NCI-H1092 (cell line): ENCODE measurements at regions not wholly inside any gene's neighbourhood (a gene's known extent, or its start where the extent isn't known, plus 50 kb on each side); places are given as distances from the start of the nearest gene placed in this dataset.

Experiments
- DNase-seq: peaks from one replicate; lab custom pipeline; 2025; lab: John Stamatoyannopoulos, UW

DNA sequence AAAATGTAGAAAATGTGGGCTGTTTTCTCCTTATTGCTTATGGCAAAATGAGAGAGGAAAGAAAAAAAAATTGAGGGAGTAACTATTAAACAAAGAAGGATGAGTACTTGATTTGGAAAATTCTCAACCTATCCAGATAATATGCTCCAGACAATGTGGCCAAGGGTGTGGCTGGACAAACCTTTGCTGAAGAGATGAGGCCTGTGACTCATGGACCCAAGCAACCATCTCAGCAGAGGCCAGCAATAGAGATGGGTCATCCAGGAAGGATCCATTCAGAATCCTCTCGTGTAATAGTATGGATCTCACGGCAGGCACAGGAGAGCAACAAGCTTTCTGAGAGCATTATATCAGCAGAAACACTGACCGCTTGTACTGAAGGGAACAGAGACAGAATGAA lies 120.3 kb upstream of the CELF2 start:
- DNase-seq: no peak

DNA sequence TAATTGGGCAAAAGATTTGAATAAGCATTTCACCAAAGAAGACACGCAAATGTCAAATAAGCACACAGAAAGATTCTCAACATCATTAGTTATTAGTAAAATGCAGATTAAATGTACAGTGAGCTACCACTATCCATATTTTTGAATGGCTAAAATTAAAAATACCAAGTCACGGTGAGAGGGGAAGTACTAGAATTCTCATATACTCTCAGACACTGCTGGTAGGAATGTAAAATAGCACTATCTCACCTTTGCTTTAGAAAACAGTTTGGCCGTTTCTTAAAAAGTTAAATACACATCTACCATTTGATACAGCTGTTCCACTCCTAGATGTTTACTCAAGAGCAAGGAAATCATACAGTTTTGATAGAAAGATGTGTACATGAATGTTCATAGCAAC lies 115.8 kb upstream of the CELF2 start:
- no peak for DNase-seq

DNA sequence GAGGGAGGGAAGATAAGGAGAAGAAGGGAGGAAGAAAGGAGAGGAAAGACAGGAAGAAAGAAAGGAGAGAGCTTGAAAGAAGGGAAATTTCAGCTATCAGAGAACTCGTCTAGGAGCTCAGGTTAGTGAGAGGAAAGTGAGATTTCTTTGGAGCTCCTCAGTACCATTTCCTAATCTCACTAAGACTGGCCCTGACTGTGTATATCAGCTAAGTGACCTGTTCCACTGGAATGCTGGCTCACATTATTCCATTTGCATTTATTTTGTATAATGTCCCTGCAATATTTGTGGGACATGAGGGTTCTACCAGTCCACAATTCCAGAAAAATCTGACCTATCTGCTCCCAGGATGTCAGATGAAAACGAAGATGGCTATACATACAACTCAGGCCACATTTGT lies 114.7 kb upstream of the CELF2 start:
- DNase-seq: no peak

DNA sequence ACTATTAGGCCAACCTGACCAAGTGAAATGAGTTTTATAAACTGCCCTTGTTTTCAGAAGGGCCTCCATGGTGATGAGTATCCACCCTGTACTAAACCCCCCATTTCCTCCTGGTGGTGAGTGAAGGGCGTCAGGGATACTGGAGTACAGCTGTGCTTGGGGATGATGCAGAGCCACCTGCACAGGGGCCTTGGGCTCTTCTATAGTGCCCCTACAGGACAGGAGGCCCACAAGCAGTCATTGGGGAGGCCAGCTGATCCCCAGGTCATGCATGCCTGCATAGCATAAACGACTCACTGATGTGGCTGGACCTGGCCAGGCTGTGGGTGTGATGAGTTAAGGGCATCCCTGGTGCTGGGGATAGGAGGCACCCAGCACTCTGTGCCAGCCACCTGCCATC lies 114.1 kb upstream of the CELF2 start:
- no peak for DNase-seq

DNA sequence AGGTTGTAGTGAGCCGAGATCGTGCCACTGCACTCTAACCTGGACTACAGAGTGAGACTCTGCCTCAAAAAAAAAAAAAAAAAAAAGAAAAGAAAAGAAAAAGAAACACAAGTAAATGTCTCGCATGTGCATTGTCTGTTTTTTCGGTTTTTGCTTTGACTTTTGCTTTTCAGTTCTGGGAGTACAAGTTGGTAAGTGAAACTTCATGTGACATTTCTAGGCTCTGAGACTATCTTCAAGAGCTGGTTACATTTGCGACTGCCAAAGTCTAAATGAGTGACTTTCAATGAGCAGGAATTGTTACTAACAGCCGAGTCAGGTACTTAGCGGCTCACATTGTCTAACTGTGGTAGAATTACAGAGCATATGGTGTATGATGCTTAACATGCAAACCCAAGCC lies 107.0 kb upstream of the CELF2 start:
- DNase-seq: no peak

DNA sequence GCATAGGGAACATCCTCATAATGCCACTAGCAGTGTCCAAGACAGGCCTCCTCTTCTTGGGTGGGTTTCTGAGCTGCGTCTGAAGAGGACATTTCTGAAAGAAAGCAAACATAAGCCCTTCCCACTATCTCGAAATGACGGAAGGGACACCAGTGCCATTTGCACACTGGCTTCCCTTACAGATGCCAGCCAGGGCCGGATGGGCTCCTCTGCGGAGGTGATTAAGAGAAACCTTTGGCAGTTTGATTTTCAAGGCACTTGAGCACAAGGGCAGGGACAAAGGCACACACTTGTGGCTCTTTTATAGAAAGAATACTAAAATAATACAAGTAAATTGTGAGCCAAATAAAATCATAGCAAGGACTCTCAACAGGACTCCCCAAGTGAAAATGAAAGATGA lies 106.6 kb upstream of the CELF2 start:
- DNase-seq: no peak

DNA sequence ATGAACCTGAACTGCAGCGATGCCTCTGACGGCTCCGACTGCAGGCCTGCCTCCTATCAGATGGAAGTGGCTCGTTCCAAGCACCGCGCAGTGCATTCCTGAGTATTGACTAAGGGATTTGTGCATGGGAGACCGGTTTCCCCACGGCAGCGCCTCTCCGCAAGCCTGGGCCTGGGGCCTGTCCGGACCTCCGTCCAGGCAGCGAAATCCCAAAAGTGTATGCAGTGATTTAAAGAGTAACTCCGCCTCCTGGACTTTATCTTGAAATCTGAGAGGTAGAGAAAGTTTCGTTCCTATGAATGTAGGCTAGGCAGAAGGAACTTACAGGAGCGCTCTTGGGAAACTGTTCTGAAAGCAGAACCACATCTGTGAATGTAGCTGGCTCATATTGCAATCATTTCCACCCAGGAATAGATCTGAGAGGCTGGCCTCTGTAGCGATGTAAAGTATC lies 106.2 kb upstream of the CELF2 start:
- DNase-seq: no peak

DNA sequence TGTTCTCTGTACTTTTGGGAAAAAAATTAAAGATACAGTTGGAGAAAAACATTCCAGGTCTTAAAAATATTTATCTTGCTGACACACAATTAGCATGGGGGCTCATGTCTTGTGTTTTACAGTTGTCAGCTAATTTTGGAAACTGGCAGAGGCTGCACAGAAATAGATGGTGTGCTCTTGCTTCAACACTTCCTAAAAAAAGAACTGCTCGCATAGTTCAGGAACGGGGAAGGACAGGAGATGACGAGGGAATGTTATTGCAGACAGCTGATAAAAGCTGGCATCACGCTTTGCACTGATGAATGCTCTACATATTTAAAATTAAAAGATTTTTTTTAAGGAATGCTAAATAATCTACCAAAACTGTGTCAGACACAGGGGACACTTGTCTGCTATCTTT lies 103.5 kb upstream of the CELF2 start:
- no peak for DNase-seq

DNA sequence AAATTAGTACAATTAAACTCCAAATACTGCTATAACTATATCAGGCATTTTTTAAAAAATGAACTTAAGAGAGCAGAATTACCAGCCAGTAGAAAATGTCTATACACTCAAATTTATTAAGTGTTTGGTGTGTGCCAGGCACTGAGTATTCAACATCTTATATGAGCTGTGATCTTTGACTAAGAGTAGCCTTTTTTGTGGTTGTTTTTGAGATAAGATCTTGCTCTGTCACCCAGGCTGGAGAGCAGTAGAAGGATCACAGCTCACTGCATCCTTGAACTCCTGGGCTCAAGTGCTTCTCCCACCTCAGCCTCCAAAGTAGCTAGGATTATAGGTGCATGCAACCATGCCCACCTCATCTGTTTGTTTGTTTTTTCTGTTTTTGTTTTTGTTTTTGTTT lies 102.5 kb upstream of the CELF2 start:
- DNase-seq: no peak

DNA sequence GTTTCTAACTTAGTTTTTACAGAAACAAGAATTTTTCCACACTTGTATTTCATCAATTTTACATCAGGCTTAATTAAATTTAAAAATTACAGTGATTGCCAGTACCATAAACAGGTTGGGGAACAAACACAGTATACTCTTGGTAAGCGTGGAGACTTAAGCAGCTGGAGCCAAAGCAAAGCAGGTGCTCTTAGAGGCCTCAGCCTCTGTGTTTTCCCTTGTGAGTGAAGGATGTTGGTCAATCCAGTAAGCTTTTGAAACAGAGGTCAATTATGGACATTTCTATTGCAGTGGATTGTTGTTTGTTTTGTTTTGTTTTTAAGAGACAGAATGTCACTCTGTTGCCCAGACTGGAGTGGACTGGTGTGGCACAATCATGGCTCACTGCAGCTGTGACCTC lies 100.6 kb upstream of the CELF2 start:
- DNase-seq: no peak

DNA sequence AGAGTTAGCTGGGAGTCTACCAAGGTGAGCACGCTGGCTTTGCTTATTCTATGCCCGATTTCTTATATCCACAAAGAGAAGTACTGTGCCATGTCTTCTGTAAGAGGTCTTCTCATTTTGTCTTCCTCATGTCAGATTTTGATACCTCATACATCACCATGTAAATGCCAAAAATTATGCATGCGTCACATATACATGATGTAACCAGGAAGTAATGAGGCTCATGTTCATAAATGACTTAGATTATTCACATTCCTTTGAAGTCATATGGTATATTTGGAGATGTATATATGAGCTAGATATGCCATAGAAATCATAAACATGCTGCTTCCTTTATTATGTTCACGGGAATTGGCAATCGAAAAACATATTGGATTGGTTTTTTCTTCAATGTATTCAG lies 97.7 kb upstream of the CELF2 start:
- DNase-seq: no peak

DNA sequence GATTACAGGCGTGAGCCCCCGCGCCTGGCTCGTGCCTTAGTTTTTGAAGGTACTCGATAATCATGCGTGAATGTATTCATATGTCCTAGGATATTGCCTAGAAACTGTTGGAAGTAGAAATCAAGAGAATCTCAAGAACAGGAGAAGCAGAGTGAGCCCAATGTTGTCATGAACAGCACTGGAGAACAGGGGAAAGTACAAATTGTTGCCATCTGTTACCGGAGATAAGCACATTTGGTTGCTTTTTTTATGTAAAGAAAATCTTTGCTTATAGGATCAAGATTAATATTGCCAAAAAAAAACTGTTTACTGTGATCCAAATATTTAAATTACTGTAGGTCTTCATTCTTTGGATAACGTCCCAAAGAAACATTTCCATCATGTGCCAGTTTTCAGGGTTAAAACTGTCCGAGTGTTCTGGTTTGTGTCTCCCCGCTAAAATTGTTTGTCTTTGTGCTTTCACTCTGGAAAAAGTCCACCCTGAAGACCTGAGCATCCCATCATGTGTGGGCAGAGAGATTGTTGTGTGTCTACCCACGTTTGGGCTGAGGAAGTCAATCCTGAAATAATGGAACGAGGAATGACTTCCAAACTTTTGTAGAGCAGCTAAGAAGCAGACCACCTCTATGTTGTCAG lies 95.7 kb upstream of the CELF2 start:
- DNase-seq: no peak

DNA sequence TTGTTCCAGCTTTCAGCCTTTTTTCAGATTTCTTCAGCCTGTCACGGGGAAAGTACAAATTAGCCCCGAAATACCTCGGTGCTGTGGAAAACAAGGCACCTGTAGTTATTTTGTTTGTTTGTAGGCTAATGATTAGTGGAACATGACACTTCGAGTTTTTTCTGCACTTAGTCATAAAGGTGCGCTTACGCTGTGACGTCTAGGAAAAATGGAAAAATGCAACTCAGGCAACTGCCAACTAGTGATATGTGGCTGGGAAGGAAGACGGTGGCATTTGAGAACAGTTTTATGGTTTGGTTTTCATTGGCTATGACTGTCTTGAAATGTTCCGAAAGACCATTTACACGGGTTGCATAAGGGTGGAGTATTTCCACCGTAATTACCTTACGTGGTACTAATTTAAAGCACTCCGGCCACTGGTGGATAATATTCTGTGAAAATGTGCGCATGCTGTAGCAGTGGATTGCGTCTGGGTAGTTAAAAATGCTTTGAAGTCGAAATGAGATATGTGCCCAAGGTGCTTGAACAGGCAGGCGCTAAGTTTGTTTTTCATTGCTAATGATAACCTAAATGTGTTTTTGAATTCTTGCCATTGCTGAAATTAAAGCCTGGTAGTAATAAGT lies 94.5 kb upstream of the CELF2 start:
- no peak for DNase-seq

DNA sequence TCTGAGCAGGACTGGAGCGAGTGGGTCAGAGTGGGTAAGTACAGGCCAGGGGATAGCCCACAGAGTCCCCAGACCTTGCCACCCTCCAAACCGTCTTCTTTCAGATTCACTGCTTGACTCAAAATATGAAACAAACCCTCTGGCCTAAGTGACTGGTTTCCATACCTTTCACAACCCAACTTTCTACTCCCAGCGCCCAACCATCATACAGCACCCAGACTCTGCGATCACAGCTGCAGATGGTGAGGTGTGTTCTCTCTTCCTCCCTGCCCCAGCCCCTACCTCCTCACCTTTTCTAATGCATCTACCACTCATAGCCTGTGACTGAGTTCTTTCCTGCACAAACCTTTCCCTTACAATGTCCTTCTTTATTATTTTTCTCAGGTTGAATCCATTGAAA lies 92.0 kb upstream of the CELF2 start:
- DNase-seq: no peak

DNA sequence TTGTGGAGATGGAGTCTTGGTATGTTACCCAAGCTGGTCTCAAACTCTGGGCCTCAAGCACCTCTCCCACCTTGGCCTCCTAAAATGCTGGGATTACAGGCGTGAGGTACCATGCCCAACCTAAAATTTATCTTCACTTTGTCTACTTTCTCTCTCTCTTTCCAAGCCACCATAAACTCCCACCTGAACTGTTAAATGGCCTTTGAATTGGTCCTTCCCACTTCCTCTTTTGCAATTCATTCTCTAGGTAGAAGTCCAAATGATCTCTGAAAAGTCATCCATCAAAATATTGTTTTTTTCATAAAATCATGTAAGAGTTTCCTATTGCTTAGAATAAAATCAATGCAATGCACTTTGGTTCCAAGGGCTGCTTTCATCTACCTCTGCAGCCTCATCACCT lies 90.1 kb upstream of the CELF2 start:
- no peak for DNase-seq

DNA sequence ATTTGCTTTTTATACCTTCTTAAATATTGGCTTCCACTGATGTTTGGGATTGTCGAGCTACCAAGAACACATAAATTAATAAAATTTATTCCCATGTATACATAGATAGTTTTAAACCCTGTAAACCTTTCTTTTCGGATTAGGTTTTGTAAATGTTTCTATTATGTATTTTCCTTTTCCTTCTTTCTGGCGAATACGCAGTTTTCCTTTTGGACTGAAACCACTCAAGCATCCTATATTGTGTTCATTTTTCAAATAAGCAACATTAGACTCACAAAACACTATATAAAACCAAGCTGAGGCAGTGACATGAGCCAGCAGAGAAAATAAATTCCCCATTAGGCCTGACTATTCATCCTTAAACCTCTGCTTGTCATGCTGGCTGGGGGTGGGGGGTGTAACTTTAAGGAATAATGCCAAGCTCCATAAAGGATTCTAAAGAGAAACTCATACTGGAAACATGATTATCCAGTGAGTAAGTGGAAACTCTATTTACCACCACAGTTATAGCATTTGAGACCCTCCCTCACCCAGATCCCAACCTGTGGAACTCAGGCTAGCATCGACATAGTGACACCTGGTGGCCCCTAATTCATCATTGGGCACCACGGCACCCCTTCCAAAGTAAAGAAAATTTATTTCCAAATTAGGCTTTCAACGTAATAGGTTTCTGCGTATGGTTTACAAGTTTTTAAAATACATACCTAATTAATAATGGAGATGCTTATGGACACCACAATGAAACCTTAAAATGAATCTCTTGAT lies 86.5 kb upstream of the CELF2 start:
- DNase-seq: no peak

DNA sequence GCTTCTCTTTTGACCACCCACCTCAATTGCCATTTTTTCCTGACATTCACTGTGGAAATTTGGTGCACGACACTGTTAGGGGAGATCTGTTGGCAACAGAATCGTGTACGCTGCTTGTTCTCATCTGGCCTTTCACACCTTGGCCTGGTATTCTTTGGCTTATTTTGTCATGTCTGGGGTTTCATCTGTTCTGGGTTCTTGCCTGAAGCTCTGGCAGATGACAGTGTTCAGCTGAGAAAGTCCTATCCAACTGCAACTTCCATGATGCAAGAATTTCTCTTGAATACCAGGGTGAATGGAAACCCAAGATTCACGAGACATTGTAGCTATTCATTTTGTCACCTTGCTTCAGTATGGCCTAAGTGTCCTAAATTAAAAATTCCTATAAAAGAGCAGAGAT lies 82.6 kb upstream of the CELF2 start:
- no peak for DNase-seq

DNA sequence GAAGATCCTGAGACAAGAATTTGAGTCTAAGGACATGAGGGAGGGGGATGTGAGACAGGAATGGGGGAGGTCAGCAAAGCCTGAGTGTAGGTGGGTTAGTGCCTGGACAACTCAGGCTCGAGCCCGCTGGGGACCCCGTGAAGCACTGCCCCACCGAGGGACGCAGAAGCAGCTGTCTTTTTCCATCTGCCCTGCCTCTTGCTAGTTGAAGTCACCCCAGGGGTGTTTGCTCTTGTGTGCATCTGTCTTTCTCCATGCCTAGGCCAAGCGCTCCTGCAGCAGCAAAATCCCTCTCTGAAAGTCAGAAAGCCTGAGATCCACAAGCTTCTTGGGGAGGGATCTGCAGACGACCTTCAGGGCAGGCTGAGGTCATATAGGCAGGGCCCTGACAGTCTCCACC lies 79.0 kb upstream of the CELF2 start:
- no peak for DNase-seq

DNA sequence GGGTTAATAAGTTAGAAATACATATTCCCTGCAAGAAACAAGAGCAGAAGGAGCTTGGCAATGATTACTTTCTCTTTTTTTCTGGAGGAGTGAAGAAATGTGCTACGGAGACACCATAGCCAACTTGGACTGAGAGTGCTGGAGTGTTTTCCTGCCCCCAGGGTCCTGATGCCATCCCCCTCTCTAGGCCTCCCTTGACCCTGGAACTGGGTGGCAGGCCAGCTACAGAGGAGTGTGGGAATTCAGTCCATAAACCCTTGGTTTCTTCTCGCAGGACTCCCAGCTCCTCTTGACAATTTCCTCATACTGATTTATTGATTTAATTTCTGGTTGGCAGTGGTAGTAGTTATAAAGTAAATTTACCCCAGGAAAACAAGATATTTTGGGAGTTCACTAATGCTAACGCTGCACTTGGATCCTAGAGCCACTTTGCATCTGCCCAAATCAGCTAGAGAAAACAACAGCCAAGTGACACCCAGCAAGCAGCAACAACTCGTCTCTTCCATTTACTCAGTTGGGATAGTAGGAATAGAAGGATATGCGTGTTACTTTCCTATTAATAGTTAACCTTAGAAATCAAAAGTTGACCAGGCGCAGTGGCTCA lies 76.4 kb upstream of the CELF2 start:
- no peak for DNase-seq

DNA sequence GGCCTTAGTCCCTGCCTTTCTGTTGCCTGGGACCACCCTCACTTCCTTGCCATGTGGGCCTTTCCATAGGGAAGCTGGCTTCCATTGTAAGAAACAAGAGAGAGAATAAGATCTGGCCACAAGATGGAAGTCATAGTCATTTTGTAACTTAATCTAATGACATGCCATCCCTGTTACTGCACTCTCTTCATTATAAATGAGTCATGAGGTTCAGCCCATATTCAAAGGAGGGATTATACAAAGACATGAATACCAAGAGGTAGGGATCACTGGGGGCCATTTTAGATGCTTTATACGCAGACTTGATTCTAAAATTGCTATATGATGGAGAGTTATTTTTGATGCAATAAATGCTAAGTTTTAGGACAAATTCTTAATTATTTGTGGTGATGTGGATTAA lies 75.2 kb upstream of the CELF2 start:
- DNase-seq: no peak

DNA sequence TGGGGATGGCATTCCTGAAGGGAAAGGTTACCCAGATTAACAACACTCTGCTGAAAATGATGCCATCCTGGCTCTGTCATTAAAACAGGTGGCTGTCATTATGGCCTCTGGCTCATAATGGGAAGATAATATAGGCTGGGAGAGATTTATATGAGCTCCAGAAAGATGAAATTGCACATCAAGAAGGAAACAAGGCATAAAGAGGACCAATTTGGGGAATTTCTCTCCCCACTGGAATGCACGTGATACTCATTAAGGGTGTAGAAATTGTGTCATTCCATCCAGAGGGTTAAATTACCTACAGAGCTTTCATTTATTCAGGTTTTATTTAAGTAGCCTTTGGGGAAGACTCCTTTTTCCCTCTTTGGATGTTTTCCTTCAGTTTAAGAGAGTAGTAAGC lies 71.6 kb upstream of the CELF2 start:
- no peak for DNase-seq

DNA sequence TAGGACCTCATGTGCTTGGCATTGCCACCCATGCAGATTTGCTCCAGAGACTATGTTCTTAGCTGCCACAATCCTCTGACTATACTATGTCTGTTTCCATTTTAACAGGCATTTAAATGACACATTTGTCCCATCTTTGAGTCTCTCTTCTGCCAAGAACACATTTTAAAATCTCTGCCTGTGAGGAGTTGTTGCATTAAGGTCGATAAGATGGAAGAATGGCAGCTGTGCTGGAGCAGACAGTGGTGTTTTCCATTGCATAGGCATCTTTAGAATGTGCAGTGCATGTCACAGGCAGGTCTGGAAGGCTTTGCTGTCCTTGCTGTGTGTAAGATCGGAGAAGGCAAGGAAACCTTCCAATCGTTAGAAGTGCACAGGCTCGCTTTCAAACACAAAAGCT lies 70.9 kb upstream of the CELF2 start:
- no peak for DNase-seq

DNA sequence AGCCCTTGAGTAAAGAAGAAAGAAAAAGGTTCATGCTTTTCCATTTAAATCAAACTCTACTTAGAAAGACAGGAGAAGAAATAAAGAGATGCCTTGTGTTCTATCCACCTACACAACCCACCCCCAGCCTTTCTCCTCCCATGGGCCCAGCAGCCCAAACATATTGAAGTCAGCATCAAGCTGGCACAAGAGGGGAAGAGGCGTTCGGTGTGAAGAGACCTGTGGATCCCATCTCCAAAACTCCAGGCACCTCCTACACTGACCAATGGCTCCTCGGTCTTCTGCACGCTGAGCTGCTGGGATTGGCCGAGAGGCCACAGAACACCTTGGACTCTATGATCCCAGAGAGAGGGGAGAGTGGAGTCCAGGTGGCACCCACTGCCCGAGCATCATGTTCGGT lies 66.0 kb upstream of the CELF2 start:
- DNase-seq: no peak
